Neural cell (in vitro differentiated cells): ENCODE measurements at regions not wholly inside any gene's neighbourhood (a gene's known extent, or its start where the extent isn't known, plus 50 kb on each side); places are given as distances from the start of the nearest gene placed in this dataset.

ENCODE experiments used
- H2AFZ ChIP-seq: fragments of 200-600, 300-800 bp; sonication (generic), shearing (Covaris generic); 2 replicates; pipeline ENCODE4 v1.6.0; 2014; ENCODE audit warnings: low read depth, mild to moderate bottlenecking, antibody characterized with exemption, low read length, moderate library complexity
- H3F3A ChIP-seq: fragments of 200-600 bp; shearing (Covaris generic); 2 replicates; pipeline ENCODE4 v1.6.1; 2016; ENCODE audit warnings: mild to moderate bottlenecking, moderate library complexity, mixed read lengths, antibody characterized with exemption, low read length; ENCODE audit not compliant: insufficient read depth, poor library complexity, severe bottlenecking
- H3K27ac ChIP-seq: fragments of 200-600, 300-800 bp; sonication (generic), shearing (Covaris generic); 2 replicates; pipeline ENCODE4 v1.5.1; 2014; ENCODE audit warnings: mild to moderate bottlenecking, low read length, moderate library complexity
- H3K27me3 ChIP-seq: fragments of 300-800, 200-600 bp; sonication (generic), shearing (Covaris generic); 2 replicates; pipeline ENCODE4 v1.6.0; 2014; ENCODE audit warnings: mild to moderate bottlenecking, low read depth, low read length, moderate library complexity; ENCODE audit not compliant: insufficient read depth
- H3K36me3 ChIP-seq: fragments of 300-800, 200-600 bp; sonication (generic), shearing (Covaris generic); 2 replicates; pipeline ENCODE4 v1.5.1; 2014; ENCODE audit warnings: mild to moderate bottlenecking, antibody characterized with exemption, low read length, moderate library complexity; ENCODE audit not compliant: insufficient read depth
- H3K4me2 ChIP-seq: fragments of 300-800, 200-600 bp; sonication (generic), shearing (Covaris generic); 2 replicates; pipeline ENCODE4 v1.6.0; 2014; ENCODE audit warnings: mild to moderate bottlenecking, low read length
- H3K4me3 ChIP-seq: fragments of 300-800, 200-600 bp; sonication (generic), shearing (Covaris generic); 2 replicates; pipeline ENCODE4 v1.5.1; 2014; ENCODE audit warnings: mild to moderate bottlenecking, low read length, moderate library complexity
- H3K79me2 ChIP-seq: fragments of 200-600 bp; shearing (Covaris generic); replicated peaks from 2 replicates; pipeline ENCODE4 v1.6.0; 2014; ENCODE audit warnings: mild to moderate bottlenecking, low read length, moderate library complexity; ENCODE audit not compliant: insufficient read depth
- H3K9ac ChIP-seq: fragments of 300-800, 200-600 bp; sonication (generic), shearing (Covaris generic); 2 replicates; pipeline ENCODE4 v1.6.1; 2016; ENCODE audit warnings: mild to moderate bottlenecking, low read length, mixed read lengths
- H3K9me2 ChIP-seq: fragments of 200-600 bp; shearing (Covaris generic); 2 replicates; pipeline ENCODE4 v1.6.1; 2016; ENCODE audit warnings: mild to moderate bottlenecking, low read length, mixed read lengths; ENCODE audit not compliant: insufficient read depth
- H3K9me3 ChIP-seq: fragments of 200-600, 300-800 bp; sonication (generic), shearing (Covaris generic); 2 replicates; pipeline ENCODE4 v1.6.1; 2016; ENCODE audit warnings: mild to moderate bottlenecking, mixed run types, low read length, moderate library complexity, mixed read lengths
- H4K20me1 ChIP-seq: fragments of 200-600 bp; shearing (Covaris generic); 2 replicates; pipeline ENCODE4 v1.6.1; 2016; ENCODE audit warnings: mild to moderate bottlenecking, mixed run types; ENCODE audit not compliant: insufficient read depth
- CTCF ChIP-seq: fragments of 450-650 bp; IDR thresholded peaks from 2 replicates; pipeline ENCODE4 v1.5.1; 2014; ENCODE audit warnings: antibody characterized with exemption, mild to moderate bottlenecking, moderate library complexity; ENCODE audit not compliant: poor library complexity, severe bottlenecking
- EP300 ChIP-seq: fragments of 450-650 bp; conservative IDR thresholded peaks from 2 replicates; pipeline ENCODE4 v1.6.1; 2014; ENCODE audit warnings: antibody characterized with exemption, mild to moderate bottlenecking, moderate library complexity; ENCODE audit not compliant: poor library complexity, severe bottlenecking
- EZH2 ChIP-seq: fragments of 200-600, 300-800 bp; shearing (Covaris generic), sonication (generic); IDR thresholded peaks from 2 replicates; pipeline ENCODE4 v1.6.1; 2014; ENCODE audit warnings: antibody characterized with exemption, low read length, borderline replicate concordance, mild to moderate bottlenecking; ENCODE audit not compliant: insufficient read depth, poor library complexity, severe bottlenecking
- MXI1 ChIP-seq: fragments of 450-650 bp; conservative IDR thresholded peaks from 2 replicates; pipeline ENCODE4 v1.6.1; 2014; ENCODE audit warnings: antibody characterized with exemption, mild to moderate bottlenecking; ENCODE audit not compliant: poor library complexity, severe bottlenecking
- POLR2AphosphoS5 ChIP-seq: IDR thresholded peaks from 2 replicates; pipeline ENCODE4 v1.6.1; 2012
- RAD21 ChIP-seq: fragments of 450-650 bp; conservative IDR thresholded peaks from 2 replicates; pipeline ENCODE4 v1.6.1; 2014; ENCODE audit warnings: antibody characterized with exemption, mild to moderate bottlenecking, moderate library complexity
- REST ChIP-seq: IDR thresholded peaks from 2 replicates; pipeline ENCODE4 v1.6.1; 2012; ENCODE audit warnings: borderline replicate concordance
- SMC3 ChIP-seq: fragments of 450-650 bp; conservative IDR thresholded peaks from 2 replicates; pipeline ENCODE4 v1.6.1; 2014; ENCODE audit warnings: antibody characterized with exemption, mild to moderate bottlenecking, moderate library complexity; ENCODE audit not compliant: poor library complexity
- TAF1 ChIP-seq: IDR thresholded peaks from 2 replicates; pipeline ENCODE4 v1.6.1; 2012; ENCODE audit warnings: low read depth

GRCh38 chr2:57479981-57480380 is 566.6 kb upstream of the VRK2 start:
- no peak overlapping the region for H2AFZ ChIP-seq
- TF ChIP-seq EZH2 = no peak

GRCh38 chr2:57488061-57488460 is 558.5 kb upstream of the VRK2 start:
- Histone ChIP-seq H3K4me3 (no peak overlapping the region), H2AFZ (no peak overlapping the region), H3K27me3 (no peaks in the 10 kb centered on the region), H3K36me3 (no peaks in the 10 kb centered on the region), H3F3A (no peaks in the 10 kb centered on the region), H4K20me1 (no peaks in the 10 kb centered on the region), H3K9me2 (no peaks in the 10 kb centered on the region), H3K79me2 (no peaks in the 10 kb centered on the region), H3K4me2 (no peak overlapping the region), H3K9ac (no peak overlapping the region), H3K27ac (no peak overlapping the region), H3K9me3 (no peaks in the 10 kb centered on the region)
- TF ChIP-seq CTCF = no peak
- TF ChIP-seq POLR2AphosphoS5 = no peak
- no peak for TF ChIP-seq EZH2
- TF ChIP-seq EP300 = no peak
- TF ChIP-seq REST = no peak
- no peak for TF ChIP-seq TAF1
- no peak for TF ChIP-seq MXI1
- no peak for TF ChIP-seq SMC3
- no peak for TF ChIP-seq RAD21

More at GRCh38 chr2:57479981-57480380, 566.6 kb upstream of the VRK2 start:
- Histone ChIP-seq H3K9me2 (no peaks in the 10 kb centered on the region), H3K27ac (no peak overlapping the region), H3K4me2 (no peak overlapping the region), H3K27me3 (no peaks in the 10 kb centered on the region), H3K36me3 (no peaks in the 10 kb centered on the region), H3K9ac (no peak overlapping the region), H3K9me3 (no peaks in the 10 kb centered on the region), H3K79me2 (no peaks in the 10 kb centered on the region), H3F3A (no peaks in the 10 kb centered on the region), H3K4me3 (no peak overlapping the region), H4K20me1 (no peaks in the 10 kb centered on the region)

GRCh38 chr2:57490741-57491140 is 555.9 kb upstream of the VRK2 start:
- no peak overlapping the region for H3K4me2 ChIP-seq
- no peaks in the 10 kb centered on the region for H3K9me3 ChIP-seq
- H3K36me3 ChIP-seq = no peaks in the 10 kb centered on the region
- TF ChIP-seq CTCF (no peak), MXI1 (no peak), POLR2AphosphoS5 (no peak), EP300 (no peak), EZH2 (no peak), SMC3 (no peak)
- H3K27ac ChIP-seq = no peak overlapping the region
- no peak overlapping the region for H3K9ac ChIP-seq
- H3K4me3 ChIP-seq = no peak overlapping the region
- no peaks in the 10 kb centered on the region for H3K27me3 ChIP-seq
- no peaks in the 10 kb centered on the region for H3K79me2 ChIP-seq
- no peaks in the 10 kb centered on the region for H3K9me2 ChIP-seq
- no peak overlapping the region for H2AFZ ChIP-seq
- H4K20me1 ChIP-seq = no peaks in the 10 kb centered on the region
- H3F3A ChIP-seq = no peaks in the 10 kb centered on the region
